C1 segment of cervical spinal cord (tissue), 14 donors: ENCODE measurements at regions not wholly inside any gene's neighbourhood (a gene's known extent, or its start where the extent isn't known, plus 50 kb on each side); places are given as distances from the start of the nearest gene placed in this dataset.
"Not testable (repeated sequence)": the region's sequence is repeated elsewhere in the genome, so short reads cannot be mapped to it uniquely, and the experiment has no call there.

Source experiments
- DNase-seq, 14 donors: peaks; one replicate each; lab custom pipeline; 2025; lab: John Stamatoyannopoulos, UW

DNA sequence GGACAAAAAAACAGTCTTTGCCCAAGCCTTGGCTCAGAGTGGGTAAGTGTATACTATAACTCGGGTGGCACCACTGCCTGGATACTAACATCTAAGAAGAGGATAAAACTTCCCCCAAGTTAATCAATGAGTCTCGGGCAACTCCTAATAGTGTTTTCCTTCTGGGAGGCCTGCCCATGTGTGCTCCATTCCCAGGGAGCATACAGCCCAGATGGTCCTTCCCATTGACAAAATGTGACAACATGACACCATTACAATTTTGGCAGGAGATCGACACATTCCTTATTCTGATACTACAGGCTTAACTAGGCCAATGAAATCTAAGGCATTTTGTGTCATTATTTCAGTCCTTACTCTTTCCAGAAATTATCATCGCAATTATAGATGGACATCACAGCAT lies 52.7 kb upstream of the CRIM1 start:
- no peak for DNase-seq

GRCh38 chr2:36301843-36302242 lies 53.7 kb upstream of the CRIM1 start:
- DNase-seq = no peak

DNA sequence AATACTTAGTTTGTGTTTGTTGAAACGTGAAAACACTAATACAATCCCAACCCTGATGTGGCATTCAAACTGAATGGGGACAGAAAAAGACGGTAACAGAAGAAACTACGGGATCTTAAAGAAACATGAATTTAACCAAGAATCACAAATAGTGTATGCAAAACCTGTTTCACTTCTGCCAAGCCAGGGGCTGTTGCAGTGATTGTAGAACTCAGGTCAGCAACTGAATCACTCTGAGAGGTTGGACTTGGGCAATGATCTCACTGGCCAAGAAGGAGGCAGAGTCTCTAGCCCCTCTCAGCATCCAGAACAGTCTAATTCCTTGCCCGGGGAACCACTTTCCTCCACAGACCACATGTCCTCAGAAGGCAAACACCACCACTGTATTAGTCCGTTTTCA lies 54.9 kb upstream of the CRIM1 start:
- DNase-seq = no peak

DNA sequence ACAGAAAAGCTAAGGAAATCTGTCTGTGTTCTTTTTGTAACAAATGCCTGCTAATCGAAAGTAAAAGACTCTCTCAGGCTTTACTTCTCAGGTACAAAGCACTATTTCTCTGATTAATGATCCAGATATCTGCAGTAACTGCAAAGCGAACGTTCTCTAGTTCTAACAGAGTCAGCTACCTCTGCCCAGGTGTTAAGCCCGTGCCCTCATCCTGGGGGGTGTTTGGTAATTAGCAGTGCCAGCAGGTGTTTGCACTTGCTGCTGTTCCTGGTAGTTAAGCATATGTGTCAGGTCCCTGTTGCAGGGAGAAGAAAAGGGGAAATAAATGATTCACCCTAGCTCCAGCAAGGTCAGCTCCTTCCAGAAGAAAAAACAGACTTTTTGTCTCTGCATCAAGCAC lies 58.8 kb upstream of the CRIM1 start:
- no peak for DNase-seq

DNA sequence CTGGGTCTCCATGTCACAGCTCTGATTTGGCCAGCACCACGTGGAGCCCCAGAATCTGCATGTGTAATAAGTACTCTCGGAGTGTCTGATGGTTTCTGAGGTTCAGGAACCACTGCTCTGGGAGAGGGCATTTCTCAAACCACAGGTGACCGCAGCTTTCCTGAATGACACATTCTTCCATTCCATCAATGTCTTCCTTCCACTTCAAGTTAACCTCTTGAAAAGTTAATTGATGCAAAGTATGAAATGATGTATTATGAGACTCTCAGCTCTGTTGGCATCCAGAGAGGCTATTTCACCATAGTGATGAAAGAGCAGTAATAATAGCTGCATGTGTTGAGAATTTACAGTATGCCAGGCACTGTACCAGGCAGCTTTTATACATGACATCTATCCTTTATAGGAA lies 61.3 kb upstream of the CRIM1 start:
- DNase-seq = no peak

- DNase-seq = no peak
Measured at GRCh38 chr2:36290306-36290856, 65.2 kb upstream of the CRIM1 start.

DNA sequence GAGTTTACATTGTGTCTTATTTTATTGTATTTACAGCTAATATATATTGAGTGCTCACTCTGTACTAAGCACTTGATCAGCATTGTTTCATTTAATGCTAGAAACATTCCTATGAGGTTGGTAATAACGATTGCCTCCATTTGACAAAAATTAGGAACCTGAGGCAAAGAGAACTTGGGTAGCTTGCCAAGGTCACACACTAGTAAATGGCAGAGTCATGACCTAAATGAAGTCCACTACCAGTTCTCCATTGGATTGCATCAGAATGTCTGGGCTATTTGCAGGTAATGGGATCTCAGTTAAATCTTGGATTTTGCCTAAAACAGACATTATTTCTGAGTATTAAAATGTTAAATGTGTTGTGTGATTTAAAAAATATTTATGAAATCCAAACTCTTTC lies 65.8 kb upstream of the CRIM1 start:
- no peak for DNase-seq

DNA sequence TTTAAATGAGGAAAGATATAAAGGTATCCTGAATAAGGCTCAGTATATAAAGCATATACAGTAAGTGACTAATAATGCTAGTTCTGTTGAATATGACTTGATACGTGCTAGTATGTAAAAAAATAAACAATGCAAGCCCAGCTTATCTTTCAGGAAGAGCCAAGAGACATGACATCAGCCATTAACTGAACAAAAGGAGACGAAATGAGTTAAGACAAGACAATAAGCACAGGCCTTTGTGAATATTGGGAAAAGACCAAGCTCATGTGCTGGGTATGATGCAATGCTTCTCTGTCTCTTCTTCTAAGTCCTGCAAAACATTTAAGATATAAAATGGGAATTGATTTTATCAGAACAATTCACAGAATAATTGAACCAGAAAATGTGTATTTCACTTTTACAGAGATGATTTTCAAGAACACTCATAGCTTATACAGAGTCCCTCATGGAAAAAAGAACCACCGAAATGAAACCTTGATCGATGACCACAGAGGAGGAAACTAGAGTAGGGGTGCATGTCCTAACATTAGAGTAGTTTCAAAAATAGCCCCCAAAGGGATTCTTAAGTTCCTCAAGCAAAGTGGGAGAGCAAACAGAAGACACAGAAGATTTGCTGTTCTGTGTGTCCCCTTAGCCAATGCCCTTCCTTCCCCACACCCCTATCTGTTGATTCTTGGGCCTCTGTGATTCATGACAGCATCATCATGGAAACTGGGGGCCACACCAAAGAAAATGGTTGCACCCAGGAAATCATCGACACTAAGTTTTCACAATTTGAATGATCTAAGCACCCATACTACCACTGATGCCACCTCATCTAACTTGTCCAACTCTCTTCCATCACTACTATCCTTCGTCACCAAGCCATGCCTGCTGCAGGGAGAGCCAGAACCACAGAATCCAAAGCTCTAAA lies 68.0 kb upstream of the CRIM1 start:
- no peak for DNase-seq

DNA sequence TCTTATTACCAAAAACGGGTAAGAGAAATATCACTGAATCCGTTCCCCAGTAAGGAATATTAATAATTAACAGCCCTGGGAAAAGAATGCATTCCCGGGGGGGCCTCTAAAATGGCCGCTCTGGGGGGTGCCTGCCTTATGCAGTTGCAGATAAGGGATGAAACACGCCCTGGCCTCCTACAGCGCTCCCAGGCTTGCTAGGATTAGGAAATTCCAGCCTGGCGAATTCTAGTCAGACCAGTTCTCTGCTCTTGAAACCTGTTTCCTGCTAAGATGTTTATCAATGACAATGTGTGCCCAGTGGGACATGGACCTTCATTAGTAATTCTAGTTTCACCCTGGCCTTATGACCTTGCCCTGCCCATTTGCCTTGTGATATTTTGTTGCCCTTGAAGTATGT lies 76.1 kb upstream of the CRIM1 start:
- not testable (repeated sequence) for DNase-seq

- DNase-seq = no peak
Measured at GRCh38 chr2:36277881-36278523, 77.6 kb upstream of the CRIM1 start.

- no peak for DNase-seq
Measured at GRCh38 chr2:36277146-36277808, 78.3 kb upstream of the CRIM1 start.

DNA sequence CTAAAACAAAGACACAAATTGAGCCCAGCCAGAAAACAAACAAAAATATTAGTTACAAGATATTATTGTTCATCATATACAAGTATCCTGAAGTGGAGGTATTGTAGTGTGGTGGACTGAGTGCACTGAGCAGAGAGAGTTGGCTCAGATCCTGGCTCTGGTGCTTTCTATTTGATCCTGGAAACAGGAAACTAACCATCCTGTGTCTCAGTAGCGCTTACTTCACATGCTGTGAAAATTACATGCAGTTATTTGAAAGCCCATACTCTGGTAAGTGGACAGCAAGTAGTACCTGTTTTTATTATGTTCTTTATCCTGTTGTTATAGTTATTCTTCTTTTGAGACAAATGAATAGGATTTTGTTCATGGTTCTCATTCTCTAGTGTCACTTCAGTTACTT lies 84.3 kb upstream of the CRIM1 start:
- DNase-seq = no peak

- DNase-seq = no peak
Measured at GRCh38 chr2:36270758-36271157, 84.8 kb upstream of the CRIM1 start.

DNA sequence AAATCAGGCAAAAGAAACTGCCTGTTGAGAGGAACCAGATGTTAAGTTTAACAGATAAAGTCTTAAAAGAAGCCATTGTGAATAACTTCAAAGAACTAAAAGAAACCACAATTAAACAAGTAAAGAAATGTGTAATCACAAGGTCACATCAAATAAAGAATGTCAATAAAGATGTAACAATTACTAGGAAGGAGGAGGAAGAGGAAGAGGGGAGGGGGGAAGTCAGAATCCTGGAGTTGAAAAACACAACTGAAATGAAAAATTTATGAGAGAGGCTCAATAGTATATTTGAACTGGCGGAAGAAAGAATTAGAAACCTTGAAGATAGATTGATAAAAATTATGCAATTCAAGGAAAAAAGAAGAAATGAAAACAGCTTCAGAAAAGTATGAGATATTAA lies 88.4 kb upstream of the CRIM1 start:
- DNase-seq = no peak

- DNase-seq = no peak
Measured at GRCh38 chr2:36266536-36267121, 88.9 kb upstream of the CRIM1 start.

GRCh38 chr2:36262581-36262980 lies 93.0 kb upstream of the CRIM1 start:
- no peak for DNase-seq

- DNase-seq = no peak
Measured at GRCh38 chr2:36255863-36256262, 99.7 kb upstream of the CRIM1 start.

DNA sequence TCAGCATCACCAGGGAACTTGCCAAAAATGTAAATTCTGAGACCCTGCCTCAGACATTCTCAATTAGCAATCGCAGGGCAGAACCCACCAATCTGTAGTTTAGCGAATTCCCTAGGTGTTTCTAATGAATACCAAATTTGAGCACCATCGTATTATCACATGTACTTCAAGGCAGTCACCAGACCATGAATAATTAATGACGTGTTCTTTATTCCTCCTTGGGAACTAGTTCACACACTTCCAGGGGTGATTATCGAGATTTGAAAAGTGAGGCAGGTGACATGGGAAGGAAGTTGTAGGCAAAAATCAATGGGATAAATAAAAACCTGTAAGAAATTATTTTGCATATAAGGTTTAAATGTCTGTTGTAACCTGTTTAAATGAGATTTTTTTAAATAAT lies 102.5 kb upstream of the CRIM1 start:
- DNase-seq = no peak

GRCh38 chr2:36246320-36246990 lies 109.1 kb upstream of the CRIM1 start:
- no peak for DNase-seq

GRCh38 chr2:36245651-36246050 lies 109.9 kb upstream of the CRIM1 start:
- DNase-seq = no peak

- no peak for DNase-seq
Measured at GRCh38 chr2:36238106-36238505, 117.5 kb upstream of the CRIM1 start.
